Activated gamma-delta T cell (primary cell): ENCODE measurements at regions not wholly inside any gene's neighbourhood (a gene's known extent, or its start where the extent isn't known, plus 50 kb on each side); places are given as distances from the start of the nearest gene placed in this dataset.

Experiments
- DNase-seq: peaks from one replicate; lab custom pipeline; 2025; lab: John Stamatoyannopoulos, UW

DNA sequence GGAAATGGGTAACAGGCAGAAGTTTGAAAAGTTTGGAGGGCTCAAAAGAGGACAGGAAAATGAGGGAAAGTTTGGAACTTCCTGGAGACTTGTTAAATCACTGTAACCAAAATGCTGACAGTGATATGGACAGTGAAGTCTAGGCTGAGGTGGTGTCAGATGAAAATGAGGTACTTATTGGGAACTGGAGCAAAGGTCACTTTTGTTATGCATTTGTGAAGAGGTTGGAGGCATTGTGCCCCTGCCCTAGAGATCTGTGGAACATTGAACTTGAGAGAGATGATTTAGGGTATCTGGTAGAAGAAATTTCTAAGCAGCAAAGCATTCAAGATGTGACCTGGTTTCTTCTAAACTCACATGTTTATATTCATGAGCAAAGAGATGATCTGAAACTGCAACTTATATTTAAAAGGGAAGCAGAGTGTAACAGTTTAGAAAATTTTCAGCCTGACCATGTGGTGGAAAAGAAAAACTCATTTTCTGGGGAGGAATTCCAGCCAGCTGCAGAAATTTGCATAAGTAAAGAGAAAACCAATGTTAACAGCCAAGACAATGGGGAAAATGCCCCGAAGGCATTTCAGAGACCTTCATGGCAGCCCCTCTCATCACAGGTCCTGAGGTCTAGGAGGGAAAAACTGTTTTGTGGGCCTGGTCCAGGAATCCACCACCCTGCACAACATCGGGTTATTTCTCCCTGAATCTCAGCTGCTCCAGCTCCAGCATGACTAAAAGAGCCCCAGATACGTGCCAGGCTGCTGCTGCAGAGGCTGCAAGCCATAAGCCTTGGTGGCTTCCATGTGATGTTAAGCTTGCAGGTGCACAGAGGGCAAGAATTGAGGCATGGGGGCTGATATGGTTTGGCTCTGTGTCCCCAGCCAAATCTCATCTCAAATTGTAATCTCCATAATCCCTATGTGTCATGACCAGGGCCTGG, 632.5 kb upstream of the GNPDA2 start:
- no peak for DNase-seq

DNA sequence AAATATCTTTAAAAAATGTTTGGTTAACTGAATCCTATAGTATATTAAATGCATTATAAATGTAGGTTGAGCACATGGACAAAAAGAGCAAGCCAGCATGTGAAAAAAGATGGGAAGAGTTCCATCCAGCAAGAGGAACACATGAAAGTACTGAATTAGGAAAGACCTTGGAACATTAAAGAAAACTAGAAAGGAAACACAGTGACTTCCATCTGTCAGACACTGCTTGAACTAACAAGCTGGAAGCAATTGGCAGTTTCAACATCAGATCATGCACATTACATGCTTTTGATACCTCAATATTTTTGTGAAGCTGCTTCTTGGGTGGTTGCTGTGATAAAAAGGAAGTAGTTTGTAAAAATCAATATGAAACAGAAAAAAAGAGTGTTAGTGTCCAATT, 626.8 kb upstream of the GNPDA2 start:
- no peak for DNase-seq

DNA sequence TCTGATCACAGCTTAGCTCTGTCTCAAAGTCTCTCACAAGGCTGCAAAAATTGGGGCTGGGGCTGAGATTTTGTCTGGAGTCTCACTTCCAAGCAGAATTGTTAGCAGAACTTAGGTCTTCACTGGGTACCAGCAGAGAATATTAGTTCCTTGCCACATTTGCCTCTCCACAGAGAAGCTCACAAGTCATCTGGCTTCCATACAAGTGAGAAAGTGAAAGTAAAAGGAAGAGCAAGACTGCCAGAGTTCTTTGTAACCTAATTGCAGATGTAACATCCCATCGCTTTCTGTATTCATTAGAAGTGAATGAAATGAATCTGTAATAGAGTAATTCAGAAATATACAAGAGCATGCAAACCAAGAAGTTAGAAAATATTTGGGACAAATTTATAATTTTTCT, 624.1 kb upstream of the GNPDA2 start:
- no peak for DNase-seq

DNA sequence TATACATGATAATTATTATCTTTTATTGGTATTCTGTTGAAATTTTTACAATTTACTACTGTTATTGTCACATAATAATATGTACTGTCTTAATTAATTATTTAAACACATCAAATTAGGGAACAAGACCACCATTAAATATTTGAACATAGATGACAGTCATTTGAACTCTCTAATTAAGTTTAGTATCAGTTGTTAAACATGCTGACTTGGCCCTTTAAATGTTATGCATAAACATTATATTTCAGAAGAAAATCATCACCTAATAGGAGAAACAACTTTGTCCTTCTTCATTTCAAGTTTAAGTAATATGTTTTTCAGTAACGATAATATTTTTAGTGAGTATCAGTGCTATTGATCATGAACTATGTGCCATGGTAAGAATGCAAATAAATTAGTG, 623.5 kb upstream of the GNPDA2 start:
- DNase-seq, result no peak

DNA sequence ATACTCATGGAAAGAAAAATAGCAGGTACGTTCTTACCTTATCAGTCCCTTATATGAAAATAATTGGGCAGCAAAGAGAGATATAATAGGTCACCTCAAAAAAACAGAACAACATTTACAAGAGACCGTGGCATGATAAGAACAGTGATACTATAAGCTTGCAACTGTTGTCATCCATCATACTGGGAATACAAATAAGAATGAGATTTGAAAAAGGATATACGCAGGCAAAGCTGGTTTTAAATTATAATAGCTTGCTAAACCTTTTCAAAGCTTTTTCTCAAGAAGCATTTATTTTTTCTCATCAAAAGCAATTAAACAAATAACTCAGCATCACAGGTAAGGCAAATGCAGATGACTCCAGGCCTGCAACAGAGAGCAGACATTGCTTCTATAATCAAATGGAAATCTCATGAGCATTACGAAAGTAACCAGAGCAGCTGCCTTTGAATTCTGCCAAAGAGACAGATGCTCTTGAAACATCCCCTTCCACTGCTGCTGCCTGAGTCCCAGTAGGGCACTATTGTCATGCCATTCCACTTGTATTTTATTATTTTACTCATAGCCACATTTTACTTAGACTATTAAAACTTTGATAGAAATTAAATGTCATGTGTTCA, 620.6 kb upstream of the GNPDA2 start:
- no peak for DNase-seq

DNA sequence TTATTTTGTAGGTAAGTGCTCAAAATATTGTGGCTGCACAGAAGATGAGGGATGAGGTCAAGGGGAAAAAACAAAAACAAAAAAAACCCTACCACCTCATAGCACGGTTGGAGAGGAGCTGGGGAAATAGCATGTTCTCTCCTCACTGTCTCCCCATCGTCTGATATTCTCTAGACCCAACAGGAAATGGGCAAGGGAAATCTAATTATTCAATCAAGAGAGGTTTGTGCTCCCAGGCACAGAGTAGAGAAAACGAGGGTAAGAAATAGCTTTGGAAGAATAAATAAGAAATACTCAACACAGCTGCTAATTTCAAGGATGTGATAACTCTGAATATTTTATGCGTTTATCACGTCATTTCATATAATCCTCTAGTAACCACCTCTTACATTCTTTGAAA, 619.2 kb upstream of the GNPDA2 start:
- no peak for DNase-seq

DNA sequence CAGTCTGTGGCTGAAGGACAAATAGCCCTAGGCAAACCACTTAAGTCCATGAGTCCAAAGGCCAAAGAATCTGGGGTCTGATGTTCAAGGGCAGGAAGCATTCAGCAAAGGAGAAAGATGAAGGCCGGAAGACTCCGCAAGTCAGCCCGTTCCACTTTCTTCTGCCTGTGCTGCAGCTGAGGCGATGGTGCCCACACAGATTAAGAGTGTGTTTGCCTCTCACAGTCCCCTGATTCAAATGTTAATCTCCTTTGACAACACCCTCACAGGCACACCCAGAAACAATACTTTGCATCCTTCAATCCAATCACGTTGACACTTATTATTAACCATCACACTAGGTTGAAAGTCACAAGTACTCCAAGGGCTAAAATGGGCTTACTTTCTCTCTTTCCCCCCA, 605.4 kb upstream of the GNPDA2 start:
- no peak for DNase-seq

DNA sequence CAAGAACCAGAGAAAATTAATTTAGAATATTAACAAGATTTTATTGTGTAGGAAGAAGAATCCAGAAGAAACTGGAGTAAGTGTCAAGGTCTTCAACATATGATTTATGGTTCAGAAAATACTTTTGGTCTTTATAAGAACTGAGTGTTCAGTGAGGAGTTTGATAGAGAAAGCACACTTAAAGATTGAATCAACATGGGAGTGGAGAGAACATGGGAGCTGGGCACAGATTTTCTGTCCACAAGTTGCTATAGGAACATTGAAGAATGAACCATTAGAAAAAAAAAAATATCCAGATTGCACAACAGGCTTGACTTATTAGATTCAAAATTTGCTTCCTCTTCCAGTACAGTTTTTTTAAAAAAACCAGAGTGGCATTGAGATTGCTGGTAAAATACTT, 601.2 kb upstream of the GNPDA2 start:
- DNase-seq, result no peak

DNA sequence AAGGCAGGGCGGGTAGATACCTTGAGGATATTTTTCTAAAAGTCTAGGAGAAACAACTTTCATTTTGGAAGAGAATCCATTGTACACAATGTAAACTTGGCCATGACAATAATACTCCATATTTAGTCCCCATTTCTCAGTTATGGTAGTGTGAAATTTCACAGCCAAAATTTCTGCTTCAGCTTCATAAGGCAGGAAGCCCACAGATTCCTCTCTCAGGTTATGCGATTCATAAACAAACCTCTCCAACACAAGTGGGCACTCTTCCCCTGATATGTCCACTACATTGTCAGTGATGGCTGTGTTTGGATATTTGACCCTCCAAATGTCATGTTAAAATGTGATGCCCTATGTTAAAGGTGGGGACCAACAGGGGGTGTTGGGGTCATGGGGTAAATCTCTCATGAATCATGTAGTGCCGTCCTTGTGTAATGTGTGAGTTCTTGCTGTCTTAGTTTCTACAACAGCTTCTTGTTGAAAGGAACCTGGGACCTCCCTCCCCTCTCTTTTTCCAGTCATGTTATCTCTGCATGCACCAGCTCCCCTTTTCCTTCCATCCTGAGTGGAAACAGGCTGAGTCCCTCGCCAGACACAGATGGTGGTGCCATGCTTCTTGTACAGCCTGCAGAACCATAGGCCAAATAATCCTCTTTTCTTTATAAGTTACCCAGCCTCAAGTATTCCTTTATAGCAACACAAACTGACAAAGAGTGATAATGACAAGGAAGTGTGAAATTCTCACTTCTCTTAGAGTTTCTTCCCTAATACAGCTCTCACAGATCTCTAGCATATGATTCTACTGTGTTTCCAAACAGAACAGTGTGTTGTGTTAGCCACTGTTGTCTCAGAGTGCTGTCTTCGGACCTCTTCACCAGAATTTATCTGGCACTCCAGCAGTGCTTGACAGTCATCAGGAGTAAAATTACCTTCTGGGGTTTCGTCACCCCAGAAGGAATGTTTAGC, 598.4 kb upstream of the GNPDA2 start:
- no peak for DNase-seq

DNA sequence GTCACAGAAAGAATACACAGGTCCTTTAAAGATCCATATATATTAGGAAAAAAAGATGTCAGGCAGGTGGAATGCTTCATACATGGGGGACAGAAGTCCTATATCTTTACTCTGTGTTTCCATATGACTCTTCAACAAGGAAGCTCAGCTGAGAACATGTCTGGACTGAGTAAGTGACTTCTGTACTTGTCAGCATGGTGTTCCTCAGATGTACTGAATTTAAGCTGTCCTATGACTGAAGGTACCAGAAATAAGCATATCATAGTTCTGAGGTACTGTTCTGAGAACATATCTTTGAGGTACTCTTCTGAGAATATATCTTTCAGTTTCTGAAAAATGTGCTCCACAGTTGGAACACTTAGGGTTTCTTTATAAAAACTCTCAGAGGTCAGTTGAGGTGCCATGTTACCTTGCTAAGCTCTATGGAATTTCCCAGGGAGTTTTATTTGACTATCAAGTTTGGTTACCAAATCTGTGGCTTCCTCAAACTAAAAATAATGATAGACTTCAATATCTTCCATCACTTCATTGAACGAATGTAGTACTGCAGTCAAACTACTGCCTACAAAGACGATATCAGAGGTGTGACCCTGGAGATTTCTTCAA, 597.2 kb upstream of the GNPDA2 start:
- no peak for DNase-seq

DNA sequence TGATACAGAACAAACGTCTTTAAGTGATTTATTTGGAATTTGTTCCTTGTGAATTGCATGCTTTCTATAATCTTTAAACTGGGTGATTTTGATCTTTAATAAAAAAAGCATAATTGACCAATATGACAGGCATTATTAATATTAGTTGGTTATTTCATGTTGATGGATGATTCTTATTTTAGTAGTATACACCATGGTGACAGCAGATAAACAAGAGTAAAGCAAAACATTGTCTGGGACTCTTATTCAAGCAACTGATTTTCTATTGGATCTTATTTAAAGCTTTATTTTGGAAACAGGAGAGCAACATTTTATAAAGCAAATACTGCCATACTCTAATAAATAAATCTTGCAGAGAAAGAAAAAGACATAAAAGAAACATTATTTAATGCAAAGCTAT, 591.4 kb upstream of the GNPDA2 start:
- no peak for DNase-seq

DNA sequence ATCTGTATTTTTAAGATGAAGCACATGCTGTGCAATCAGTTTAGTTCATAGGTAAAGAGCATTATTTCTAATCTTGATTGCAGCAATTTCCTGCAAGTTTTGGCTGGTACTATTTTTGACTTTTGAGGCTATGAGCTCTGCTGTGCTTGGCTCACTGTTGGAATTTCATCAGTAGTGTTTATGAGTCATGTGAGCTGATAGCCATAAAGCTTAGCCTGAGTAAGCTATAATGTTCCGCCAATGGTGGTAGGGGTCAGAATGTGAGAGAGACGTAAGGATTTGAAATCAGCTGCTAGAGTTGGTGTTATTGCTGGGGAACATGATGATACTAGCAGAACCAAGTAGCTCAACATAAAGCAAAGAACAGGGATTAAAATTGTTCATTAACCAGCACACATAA, 590.9 kb upstream of the GNPDA2 start:
- DNase-seq, result no peak

DNA sequence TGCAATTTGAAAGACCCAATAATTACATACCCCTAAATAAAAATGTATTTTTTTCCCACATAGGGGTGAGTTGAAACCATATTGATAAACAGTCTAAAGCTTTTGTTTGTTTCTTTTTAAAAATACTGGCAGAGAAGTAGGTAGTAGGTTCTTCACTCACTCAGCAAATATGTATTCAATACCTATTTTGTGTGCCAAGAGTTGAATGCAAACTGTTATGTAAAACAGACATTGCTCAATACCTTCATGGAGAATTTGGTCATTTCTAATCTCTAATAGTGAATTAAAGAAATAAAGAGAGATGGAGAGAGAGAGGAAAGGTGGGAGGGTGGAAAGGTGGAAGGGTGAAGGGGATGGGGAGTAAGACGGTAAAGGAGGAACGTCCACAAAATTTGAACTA, 589.9 kb upstream of the GNPDA2 start:
- no peak for DNase-seq

DNA sequence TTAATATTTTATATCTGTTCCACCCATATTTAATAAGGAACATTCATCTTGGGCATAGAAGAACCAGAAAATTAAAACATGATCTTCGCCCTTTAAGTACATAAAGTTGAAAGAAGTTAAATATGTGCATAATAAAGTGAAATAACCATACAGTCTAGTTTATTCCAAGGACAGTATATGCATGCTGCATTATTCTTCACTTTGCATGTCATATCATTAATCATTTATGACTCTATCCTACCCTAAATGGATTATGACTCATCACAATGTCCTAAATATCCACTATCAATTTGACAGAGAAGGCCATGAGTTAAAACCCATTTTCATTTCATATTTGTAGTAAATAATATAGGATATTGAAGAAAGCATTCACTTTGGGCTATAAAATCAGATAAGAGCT, 576.5 kb upstream of the GNPDA2 start:
- no peak for DNase-seq

DNA sequence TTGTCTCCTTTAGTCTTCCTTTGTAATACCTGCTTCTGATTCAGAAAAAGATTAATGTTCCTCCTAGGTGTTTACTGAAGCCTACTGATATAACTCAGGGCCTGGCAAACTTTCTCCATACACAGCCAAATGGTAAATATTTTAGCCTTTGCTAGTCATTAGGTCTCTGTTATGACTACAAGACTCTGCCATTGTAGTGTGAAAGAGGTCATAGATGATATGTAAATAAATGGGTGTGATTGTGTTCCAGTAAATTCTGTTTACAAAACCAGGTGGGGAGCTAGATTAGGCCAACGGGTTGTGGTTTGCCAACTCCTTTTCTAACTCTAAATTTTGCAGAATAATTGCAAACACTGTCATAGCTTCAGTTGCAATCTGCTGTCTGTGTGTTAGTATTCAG, 568.1 kb upstream of the GNPDA2 start:
- DNase-seq, result no peak

DNA sequence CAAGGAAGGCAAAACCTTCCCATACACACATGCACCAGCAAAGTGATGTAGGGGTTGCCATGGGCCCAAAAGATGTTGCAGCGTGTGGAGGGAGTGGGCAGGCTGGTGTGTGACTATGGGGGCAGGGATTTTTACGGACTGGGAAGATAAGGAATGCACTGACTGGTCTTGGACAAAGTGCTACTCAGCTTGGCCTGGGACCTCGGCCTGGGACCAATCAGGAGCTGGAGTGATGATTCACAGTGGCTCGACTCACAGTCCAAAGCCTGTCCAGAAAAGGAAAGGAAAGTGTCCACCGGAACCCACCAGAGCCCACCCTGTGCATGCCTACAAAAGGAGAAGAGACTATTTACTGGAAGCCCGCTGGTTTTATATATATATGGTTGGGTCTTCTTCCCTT, 567.0 kb upstream of the GNPDA2 start:
- no peak for DNase-seq

DNA sequence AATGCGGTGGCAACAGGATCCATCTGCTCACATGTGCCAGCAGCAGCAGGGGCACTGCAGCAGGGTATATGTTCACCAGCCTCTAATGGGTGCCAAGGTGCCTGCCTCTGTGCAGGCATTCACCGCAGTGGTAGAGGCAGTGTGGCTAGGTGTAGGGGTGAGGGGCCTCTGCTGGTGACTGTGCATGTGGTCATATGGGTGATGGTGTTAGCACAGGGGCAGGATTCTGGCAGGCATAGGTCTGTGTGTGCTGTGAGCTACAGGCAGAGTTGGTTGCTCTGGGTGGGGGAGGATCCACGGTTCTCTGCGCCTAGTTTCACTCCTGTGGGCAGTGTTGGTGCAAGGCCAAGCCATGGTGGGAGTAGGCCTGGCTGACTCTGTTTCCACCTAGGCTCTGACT, 566.5 kb upstream of the GNPDA2 start:
- no peak for DNase-seq

DNA sequence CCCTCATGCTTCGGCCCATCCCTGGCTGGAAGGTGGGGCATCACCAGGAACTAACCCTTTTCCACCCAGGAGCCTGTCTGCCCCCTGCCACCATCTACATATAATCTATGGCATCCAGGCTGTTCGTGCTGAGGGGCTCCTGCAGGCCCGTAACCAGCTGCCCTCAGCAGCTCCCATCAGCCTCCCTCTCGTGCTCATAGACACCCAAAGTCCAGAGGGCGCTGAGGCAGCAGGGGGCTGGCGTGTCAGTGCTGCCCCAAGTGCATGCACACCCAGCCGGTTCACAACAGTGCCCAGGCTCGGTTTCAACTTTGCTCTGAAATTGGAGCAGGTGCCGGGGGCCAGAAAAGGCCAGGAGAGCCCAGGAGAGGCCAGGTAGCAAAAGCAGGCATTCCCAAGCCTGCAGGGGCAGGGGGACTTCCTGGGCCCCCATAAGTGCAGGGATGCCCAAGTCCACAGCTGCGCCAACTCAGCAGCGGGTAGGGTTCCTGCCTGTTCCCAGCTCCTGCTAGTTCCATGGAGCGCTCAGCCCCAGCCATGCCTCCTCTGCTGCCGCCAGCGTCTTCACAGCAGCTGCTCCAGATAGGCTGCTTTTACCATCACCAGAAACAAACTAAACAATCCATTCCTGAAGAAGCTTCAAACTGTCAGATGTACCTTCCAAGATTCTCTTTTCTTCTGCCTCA, 558.2 kb upstream of the GNPDA2 start:
- DNase-seq, result no peak

DNA sequence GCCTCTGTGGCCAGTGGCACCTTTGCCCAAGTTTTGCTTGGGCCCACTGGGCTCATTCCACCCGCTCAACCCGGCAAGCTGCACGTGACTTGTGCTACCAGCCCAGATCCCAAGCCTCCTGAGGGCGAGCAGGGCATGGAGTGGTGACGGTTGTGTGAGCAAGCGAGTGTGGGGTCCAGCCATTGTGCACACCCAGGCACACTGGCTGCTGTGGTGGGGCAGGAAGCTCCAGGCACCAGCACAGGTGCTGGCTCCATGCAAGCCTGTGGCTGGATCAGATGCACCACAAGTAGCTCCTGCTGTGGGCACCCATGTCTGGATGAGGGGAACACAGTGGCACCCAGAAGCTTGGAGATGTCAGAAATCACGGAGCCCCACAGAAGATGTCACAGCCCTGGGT, 557.0 kb upstream of the GNPDA2 start:
- no peak for DNase-seq

DNA sequence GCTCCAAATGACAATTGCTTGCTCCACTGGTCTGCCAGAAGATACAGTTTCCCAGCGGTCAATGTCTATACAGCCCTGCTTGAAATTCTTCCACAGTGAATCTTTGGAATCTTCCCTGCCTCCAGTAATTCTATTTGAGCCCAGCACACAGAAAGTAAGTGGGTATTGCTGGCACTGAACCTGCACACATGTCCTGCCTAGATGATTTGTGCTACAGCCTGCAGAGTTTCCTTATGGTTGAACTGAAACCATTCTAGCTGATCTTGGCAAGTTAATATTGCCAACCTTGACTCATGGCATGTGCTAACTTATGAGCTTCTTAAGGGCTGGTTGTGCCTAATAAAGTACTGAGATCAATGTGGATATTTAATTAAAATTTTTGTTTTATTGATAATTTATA, 553.8 kb upstream of the GNPDA2 start:
- no peak for DNase-seq

DNA sequence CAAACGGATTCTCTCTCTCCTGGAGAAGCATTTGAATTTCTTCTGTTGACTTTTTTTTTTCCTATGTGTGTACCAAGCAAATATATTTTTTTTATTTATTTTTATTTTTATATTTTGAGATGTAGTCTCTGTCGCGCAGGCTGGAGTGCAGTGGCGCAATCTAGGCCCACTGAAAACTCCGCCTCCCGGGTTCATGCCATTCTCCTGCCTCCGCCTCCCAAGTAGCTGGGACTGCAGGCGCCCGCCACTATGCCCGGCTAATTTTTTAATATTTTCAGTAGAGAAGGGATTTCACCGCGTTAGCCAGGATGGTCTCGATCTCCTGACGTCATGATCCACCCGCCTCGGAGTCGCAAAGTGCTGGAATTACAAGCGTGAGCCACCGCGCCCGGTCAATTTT, 549.5 kb upstream of the GNPDA2 start:
- no peak for DNase-seq
